ENCODE measurements at regions not wholly inside any gene's neighbourhood (a gene's known extent, or its start where the extent isn't known, plus 50 kb on each side); places are given as distances from the start of the nearest gene placed in this dataset.
A peak's percentile ranks its signal among the peaks of the same experiment; 100 is the strongest.

- Histone ChIP-seq H3K23ac (ENCODE audit: low read length) (no peak overlapping the region), H3K4me3 (ENCODE audit: low read depth, low read length) (no peak overlapping the region), H3K4me2 (ENCODE audit: low read length) (no peak overlapping the region), H3K27me3 (ENCODE audit: insufficient read depth, low read length) (no peaks in the 10 kb centered on the region), H3K9me3 (ENCODE audit: insufficient read depth, low read depth, low read length) (no peaks in the 10 kb centered on the region), H3K27ac (ENCODE audit: low read depth, low read length) (no peak overlapping the region), H3K9ac (ENCODE audit: low read length) (no peak overlapping the region), H4K8ac (ENCODE audit: low read depth, low read length) (no peak overlapping the region), H3K18ac (ENCODE audit: low read length) (no peak overlapping the region), H3K36me3 (ENCODE audit: control insufficient read depth in 1 of 2, insufficient read depth in 2 of 2, low read length in 2 of 2) (no peaks in the 10 kb centered on the region), H4K12ac (ENCODE audit: low read depth, low read length) (no peak overlapping the region), H2BK5ac (ENCODE audit: low read depth, low read length, poor library complexity) (no peak overlapping the region), H2AFZ (ENCODE audit: insufficient read depth, low read length, poor library complexity) (no peak overlapping the region), H3K4me1 (ENCODE audit: control insufficient read depth in 1 of 2, insufficient read depth in 2 of 2, low read length in 2 of 2) (peaks cover 35 to 49% of the 10 kb centered on the region in 2 experiments), H3K79me1 (ENCODE audit: low read length) (peaks cover 28% of the 10 kb centered on the region), H3K4ac (ENCODE audit: low read depth, low read length) (no peak overlapping the region), H3K79me2 (ENCODE audit: control insufficient read depth, insufficient read depth, low read length, poor library complexity) (no peaks in the 10 kb centered on the region), H2BK120ac (ENCODE audit: insufficient read depth, low read length, poor library complexity) (peak overlapping the region; percentile 22), H3K14ac (ENCODE audit: low read length) (no peak overlapping the region), H2AK5ac (ENCODE audit: low read length) (peak overlapping the region; percentile 24), H4K91ac (ENCODE audit: low read depth, low read length) (peak overlapping the region; percentile 41), H2BK12ac (ENCODE audit: low read length) (peak overlapping the region; percentile 66)
- DNase-seq = peak in 1 of 2 donors; percentile 23
- WGBS (ENCODE audit: extremely low coverage, insufficient coverage, insufficient read length) = no CpG with 5 or more reads among the region's 4 CpGs
These were observed 69.9 kb downstream of the MRPL14 start for GRCh38 chr6:44057238-44057930.

GRCh38 chr6:44056392-44057237 is 70.6 kb downstream of the MRPL14 start:
- Histone ChIP-seq H3K9me3 (ENCODE audit: insufficient read depth, low read depth, low read length) (no peaks in the 10 kb centered on the region), H3K4ac (ENCODE audit: low read depth, low read length) (no peak overlapping the region), H4K8ac (ENCODE audit: low read depth, low read length) (no peak overlapping the region), H4K91ac (ENCODE audit: low read depth, low read length) (peak overlapping the region; percentile 41), H3K4me2 (ENCODE audit: low read length) (no peak overlapping the region), H3K79me1 (ENCODE audit: low read length) (peaks cover 23% of the 10 kb centered on the region), H3K27ac (ENCODE audit: low read depth, low read length) (no peak overlapping the region), H3K4me1 (ENCODE audit: control insufficient read depth in 1 of 2, insufficient read depth in 2 of 2, low read length in 2 of 2) (peaks cover 30 to 45% of the 10 kb centered on the region in 2 experiments), H3K23ac (ENCODE audit: low read length) (no peak overlapping the region), H2BK12ac (ENCODE audit: low read length) (peak overlapping the region; percentile 66), H4K12ac (ENCODE audit: low read depth, low read length) (no peak overlapping the region), H2AK5ac (ENCODE audit: low read length) (peak overlapping the region; percentile 27), H2BK120ac (ENCODE audit: insufficient read depth, low read length, poor library complexity) (peak overlapping the region; percentile 22), H3K27me3 (ENCODE audit: insufficient read depth, low read length) (no peaks in the 10 kb centered on the region), H2AFZ (ENCODE audit: insufficient read depth, low read length, poor library complexity) (no peak overlapping the region), H3K4me3 (ENCODE audit: low read depth, low read length) (no peak overlapping the region), H3K14ac (ENCODE audit: low read length) (no peak overlapping the region), H3K18ac (ENCODE audit: low read length) (no peak overlapping the region), H2BK5ac (ENCODE audit: low read depth, low read length, poor library complexity) (no peak overlapping the region), H3K79me2 (ENCODE audit: control insufficient read depth, insufficient read depth, low read length, poor library complexity) (no peaks in the 10 kb centered on the region), H3K36me3 (ENCODE audit: control insufficient read depth in 1 of 2, insufficient read depth in 2 of 2, low read length in 2 of 2) (no peaks in the 10 kb centered on the region), H3K9ac (ENCODE audit: low read length) (no peak overlapping the region)
- no peak for DNase-seq
- no CpG with 5 or more reads among the region's 13 CpGs for WGBS (ENCODE audit: extremely low coverage, insufficient coverage, insufficient read length)

GRCh38 chr6:44054721-44055559 is 72.3 kb downstream of the MRPL14 start:
- Histone ChIP-seq H2AFZ (ENCODE audit: insufficient read depth, low read length, poor library complexity) (no peak overlapping the region), H3K9me3 (ENCODE audit: insufficient read depth, low read depth, low read length) (no peaks in the 10 kb centered on the region), H4K8ac (ENCODE audit: low read depth, low read length) (no peak overlapping the region), H3K9ac (ENCODE audit: low read length) (no peak overlapping the region), H3K4me3 (ENCODE audit: low read depth, low read length) (no peak overlapping the region), H3K4ac (ENCODE audit: low read depth, low read length) (no peak overlapping the region), H3K4me1 (ENCODE audit: control insufficient read depth in 1 of 2, insufficient read depth in 2 of 2, low read length in 2 of 2) (peaks cover 35 to 55% of the 10 kb centered on the region in 2 experiments), H2AK5ac (ENCODE audit: low read length) (peak overlapping the region; percentile 37), H3K18ac (ENCODE audit: low read length) (no peak overlapping the region), H2BK120ac (ENCODE audit: insufficient read depth, low read length, poor library complexity) (peak overlapping the region; percentile 8), H3K27me3 (ENCODE audit: insufficient read depth, low read length) (no peaks in the 10 kb centered on the region), H3K4me2 (ENCODE audit: low read length) (no peak overlapping the region), H2BK5ac (ENCODE audit: low read depth, low read length, poor library complexity) (no peak overlapping the region), H3K79me2 (ENCODE audit: control insufficient read depth, insufficient read depth, low read length, poor library complexity) (no peaks in the 10 kb centered on the region), H3K27ac (ENCODE audit: low read depth, low read length) (no peak overlapping the region), H3K36me3 (ENCODE audit: control insufficient read depth in 1 of 2, insufficient read depth in 2 of 2, low read length in 2 of 2) (no peaks in the 10 kb centered on the region), H2BK12ac (ENCODE audit: low read length) (peak overlapping the region; percentile 21), H4K91ac (ENCODE audit: low read depth, low read length) (peak overlapping the region; percentile 9), H3K14ac (ENCODE audit: low read length) (no peak overlapping the region), H3K23ac (ENCODE audit: low read length) (no peak overlapping the region), H3K79me1 (ENCODE audit: low read length) (peaks cover 20% of the 10 kb centered on the region), H4K12ac (ENCODE audit: low read depth, low read length) (no peak overlapping the region)
- no peak for DNase-seq
- no CpG with 5 or more reads among the region's 8 CpGs for WGBS (ENCODE audit: extremely low coverage, insufficient coverage, insufficient read length)

All from trophoblast cell (in vitro differentiated cells and primary cell).